HEK293 (cell line): ENCODE measurements at regions not wholly inside any gene's neighbourhood (a gene's known extent, or its start where the extent isn't known, plus 50 kb on each side); places are given as distances from the start of the nearest gene placed in this dataset.

ENCODE experiments used
- CTCF ChIA-PET: fragments of 350-600 bp; formaldehyde crosslinking; extraction: SDS; loops from one replicate; lab custom pipeline; 2021; ENCODE audit warnings: antibody characterized with exemption; lab: Yijun Ruan, JAX
- POLR2A ChIA-PET: fragments of 300-600 bp; formaldehyde crosslinking; extraction: SDS; loops from one replicate; lab custom pipeline; 2020; ENCODE audit warnings: antibody characterized with exemption, inconsistent platforms; lab: Yijun Ruan, JAX
- H3K27ac ChIP-seq: fragments of 200-500 bp; sonication (Bioruptor generic); 2 replicates; pipeline ENCODE4 v1.5.1; 2014; ENCODE audit warnings: low read depth, low read length, control low read depth, inconsistent platforms; ENCODE audit errors: extremely low read depth
- H3K36me3 ChIP-seq, 2 experiments: fragments of 200-500 bp in 1 of 2; sonication (Bioruptor generic) in 1 of 2; 1 replicate in 1 of 2; 2 replicates in 1 of 2; pipeline ENCODE4 v1.5.1; 2014 to 2017; ENCODE audit warnings: inconsistent platforms in 2 of 2, low read length in 2 of 2; ENCODE audit not compliant: control insufficient read depth in 2 of 2, insufficient read depth in 1 of 2
- H3K4me1 ChIP-seq: fragments of 200-500 bp; sonication (Bioruptor generic); 2 replicates; pipeline ENCODE4 v1.5.1; 2014; ENCODE audit warnings: mild to moderate bottlenecking, low read length, inconsistent platforms; ENCODE audit not compliant: control insufficient read depth, insufficient read depth
- H3K4me3 ChIP-seq: 2 replicates; pipeline ENCODE4 v1.5.1; 2011; ENCODE audit warnings: low read depth, mild to moderate bottlenecking, control low read depth, low read length, moderate library complexity
- H3K9me3 ChIP-seq: fragments of 200-500 bp; sonication (Bioruptor generic); 2 replicates; pipeline ENCODE4 v1.5.1; 2014; ENCODE audit warnings: low read depth, low read length, inconsistent platforms; ENCODE audit not compliant: control insufficient read depth, insufficient read depth
- GLI2 ChIP-seq: fragments of 450-650 bp; formaldehyde crosslinking; IDR thresholded peaks from 2 replicates; pipeline ENCODE4; 2017; ENCODE audit warnings: missing biosample characterization, missing genetic modification characterization, low read depth, borderline replicate concordance
- GLIS1 ChIP-seq: fragments of 450-650 bp; formaldehyde crosslinking; IDR thresholded peaks from 2 replicates; pipeline ENCODE4 v1.5.1; 2016; ENCODE audit warnings: missing biosample characterization, missing genetic modification characterization
- SETDB1 ChIP-seq: IDR thresholded peaks from one replicate; pipeline ENCODE4 v1.6.1; 2017; ENCODE audit warnings: mild to moderate bottlenecking, low read length, moderate library complexity, mixed read lengths; ENCODE audit not compliant: insufficient read length
- SP2 ChIP-seq: fragments of 450-650 bp; formaldehyde crosslinking; IDR thresholded peaks from 2 replicates; pipeline ENCODE4 v1.5.1; 2016; ENCODE audit warnings: missing biosample characterization, missing genetic modification characterization
- SP3 ChIP-seq: fragments of 450-650 bp; formaldehyde crosslinking; IDR thresholded peaks from 2 replicates; pipeline ENCODE4 v1.5.1; 2016; ENCODE audit warnings: missing biosample characterization, missing genetic modification characterization
- SP7 ChIP-seq: fragments of 450-650 bp; formaldehyde crosslinking; IDR thresholded peaks from 2 replicates; pipeline ENCODE4 v1.5.1; 2016; ENCODE audit warnings: missing biosample characterization, missing genetic modification characterization
- TSHZ1 ChIP-seq: fragments of 450-650 bp; formaldehyde crosslinking; IDR thresholded peaks from 2 replicates; pipeline ENCODE4 v1.5.1; 2016; ENCODE audit warnings: missing biosample characterization, missing genetic modification characterization, borderline replicate concordance
- ZBTB44 ChIP-seq: fragments of 450-650 bp; IDR thresholded peaks from 2 replicates; pipeline ENCODE4 v1.5.1; 2018; ENCODE audit warnings: missing biosample characterization, mild to moderate bottlenecking, missing genetic modification characterization
- ZBTB48 ChIP-seq: fragments of 450-650 bp; formaldehyde crosslinking; IDR thresholded peaks from 2 replicates; pipeline ENCODE4 v1.5.1; 2016; ENCODE audit warnings: missing biosample characterization, missing genetic modification characterization
- ZBTB7A ChIP-seq: fragments of 450-650 bp; formaldehyde crosslinking; IDR thresholded peaks from 2 replicates; pipeline ENCODE4 v1.5.1; 2016; ENCODE audit warnings: low read depth, missing biosample characterization, missing genetic modification characterization
- ZNF221 ChIP-seq: fragments of 450-650 bp; formaldehyde crosslinking; IDR thresholded peaks from 2 replicates; pipeline ENCODE4 v1.5.1; 2017; ENCODE audit warnings: missing biosample characterization, missing genetic modification characterization, borderline replicate concordance
- ZNF280C ChIP-seq: fragments of 450-650 bp; formaldehyde crosslinking; IDR thresholded peaks from 2 replicates; pipeline ENCODE4 v1.5.1; 2016; ENCODE audit warnings: missing biosample characterization, missing genetic modification characterization
- ZNF48 ChIP-seq: fragments of 450-650 bp; formaldehyde crosslinking; IDR thresholded peaks from 2 replicates; pipeline ENCODE4 v1.5.1; 2016; ENCODE audit warnings: missing biosample characterization, missing genetic modification characterization
- ZNF530 ChIP-seq: fragments of 450-650 bp; formaldehyde crosslinking; IDR thresholded peaks from 2 replicates; pipeline ENCODE4 v1.5.1; 2016; ENCODE audit warnings: low read depth, missing biosample characterization, missing genetic modification characterization
- ZNF571 ChIP-seq: fragments of 450-650 bp; formaldehyde crosslinking; IDR thresholded peaks from 2 replicates; pipeline ENCODE4 v1.5.0; 2017; ENCODE audit warnings: missing biosample characterization, missing genetic modification characterization
- ZNF843 ChIP-seq: fragments of 450-650 bp; formaldehyde crosslinking; IDR thresholded peaks from 2 replicates; pipeline ENCODE4 v1.5.1; 2016; ENCODE audit warnings: missing biosample characterization, missing genetic modification characterization

- Histone ChIP-seq H3K4me3 (no peak overlapping the region), H3K9me3 (no peaks in the 10 kb centered on the region), H3K4me1 (no peaks in the 10 kb centered on the region), H3K36me3 (no peaks in the 10 kb centered on the region), H3K27ac (no peak overlapping the region)
- ChIA-PET POLR2A (no interaction called here), CTCF (interaction anchor here (0.6 kb wide), 1 partner anchor 90 kb away, joined by 3 read pairs; no protein-coding TSS in a partner anchor)
- TF ChIP-seq ZBTB48 (no peak), TSHZ1 (tag by site-specific recombination) (no peak), GLI2 (tag by site-specific recombination) (no peak), ZNF530 (tag by site-specific recombination) (no peak), SETDB1 (no peak), SP7 (tag by site-specific recombination) (no peak), ZBTB44 (tag by site-specific recombination) (no peak), ZNF48 (tag by site-specific recombination) (no peak), SP3 (tag by site-specific recombination) (no peak)
These were observed 57.3 kb upstream of the PLSCR4 start for GRCh38 chr3:146308222-146308621.

- TF ChIP-seq ZNF280C (tag by site-specific recombination), result no peak
- no peak for TF ChIP-seq SP2 (tag by site-specific recombination)
- H3K9me3 ChIP-seq, result no peaks in the 10 kb centered on the region
- H3K4me3 ChIP-seq, result no peak overlapping the region
- no peaks in the 10 kb centered on the region for H3K4me1 ChIP-seq
- POLR2A ChIA-PET, result no interaction called here
- no peak overlapping the region for H3K27ac ChIP-seq
- CTCF ChIA-PET, result no interaction called here
- H3K36me3 ChIP-seq, result no peaks in the 10 kb centered on the region
These were observed 56.5 kb upstream of the PLSCR4 start for GRCh38 chr3:146307456-146307725.

- Histone ChIP-seq H3K36me3 (no peaks in the 10 kb centered on the region), H3K9me3 (no peaks in the 10 kb centered on the region), H3K4me1 (no peaks in the 10 kb centered on the region), H3K27ac (no peak overlapping the region), H3K4me3 (no peak overlapping the region)
- CTCF ChIA-PET, result no interaction called here
- POLR2A ChIA-PET, result no interaction called here
- TF ChIP-seq GLIS1 (tag by site-specific recombination) (no peak), ZNF221 (tag by site-specific recombination) (no peak), ZNF843 (tag by site-specific recombination) (no peak), SP7 (tag by site-specific recombination) (no peak), ZBTB7A (tag by site-specific recombination) (no peak), TSHZ1 (tag by site-specific recombination) (no peak), ZNF571 (no peak)
These were observed 56.0 kb upstream of the PLSCR4 start for GRCh38 chr3:146306656-146307455.
